Stimulated activated naive CD8-positive, alpha-beta T cell treated with anti-CD3 and anti-CD28 coated beads, Interleukin-15, Interleukin-2, amounts not matched to agents 100 U/mL and 50 U/mL, for 24 hours (primary cell): ENCODE measurements at regions not wholly inside any gene's neighbourhood (a gene's known extent, or its start where the extent isn't known, plus 50 kb on each side); places are given as distances from the start of the nearest gene placed in this dataset.
A peak's percentile ranks its signal among the peaks of the same experiment; 100 is the strongest.
"Not testable (repeated sequence)": the region's sequence is repeated elsewhere in the genome, so short reads cannot be mapped to it uniquely, and the experiment has no call there.

ENCODE experiments used
- ATAC-seq: fragments of 150-1000 bp; cut with Tn5 transposase; one replicate; pipeline ENCODE4 v1.10.0; 2021
- DNase-seq: peaks from one replicate; pipeline ENCODE4 v3.0.0; 2021

- DNase-seq (no peak), ATAC-seq (no peak)
Observed at GRCh38 chr1:229133811-229134210, 137.1 kb upstream of the RAB4A start.

- not testable (repeated sequence) for DNase-seq, ATAC-seq
Observed at GRCh38 chr1:229134381-229135217, 136.3 kb upstream of the RAB4A start.

- DNase-seq, result no peak
- no peak for ATAC-seq
Observed at GRCh38 chr1:229135773-229136172, 135.1 kb upstream of the RAB4A start.

GRCh38 chr1:229136822-229137221 lies 134.1 kb upstream of the RAB4A start:
- DNase-seq, result no peak
- no peak for ATAC-seq

GRCh38 chr1:229137271-229137670 lies 133.6 kb upstream of the RAB4A start:
- ATAC-seq (no peak), DNase-seq (no peak)

- DNase-seq (no peak), ATAC-seq (no peak)
Observed at GRCh38 chr1:229138058-229138457, 132.9 kb upstream of the RAB4A start.

GRCh38 chr1:229139331-229140118 lies 131.4 kb upstream of the RAB4A start:
- DNase-seq, result no peak
- ATAC-seq, result peak; percentile 64

- DNase-seq, result no peak
- no peak for ATAC-seq
Observed at GRCh38 chr1:229140119-229140396, 130.9 kb upstream of the RAB4A start.

DNA sequence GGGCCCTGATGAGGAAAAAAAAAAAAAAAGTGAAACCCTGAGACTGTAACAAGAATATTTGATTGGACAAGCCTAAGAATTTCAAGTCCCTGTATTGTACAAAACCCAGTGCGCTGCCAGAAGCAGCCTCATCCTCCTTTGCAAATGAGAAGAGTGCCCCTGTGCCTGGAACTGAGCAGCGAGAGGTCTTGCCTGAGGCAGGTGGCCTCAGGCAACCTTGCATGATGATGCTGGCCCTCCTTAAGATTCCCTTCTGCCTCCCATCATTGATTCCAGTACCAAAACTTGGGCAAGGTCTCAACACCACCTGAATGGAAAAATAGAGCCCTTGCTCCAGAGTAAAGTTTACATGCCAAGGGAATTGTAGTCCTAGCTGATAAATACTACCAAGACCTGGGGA lies 129.6 kb upstream of the RAB4A start:
- no peak for DNase-seq

GRCh38 chr1:229141689-229142377 lies 129.1 kb upstream of the RAB4A start:
- DNase-seq (no peak), ATAC-seq (no peak)

More for the DNA sequence above, 129.6 kb upstream of the RAB4A start:
- ATAC-seq, result no peak

- no peak for DNase-seq
- ATAC-seq, result no peak
Observed at GRCh38 chr1:229142471-229142870, 128.4 kb upstream of the RAB4A start.

- DNase-seq, result no peak
- no peak for ATAC-seq
Observed at GRCh38 chr1:229146647-229147046, 124.3 kb upstream of the RAB4A start.

- no peak for ATAC-seq
- DNase-seq, result no peak
Observed at GRCh38 chr1:229147072-229147471, 123.8 kb upstream of the RAB4A start.

DNA sequence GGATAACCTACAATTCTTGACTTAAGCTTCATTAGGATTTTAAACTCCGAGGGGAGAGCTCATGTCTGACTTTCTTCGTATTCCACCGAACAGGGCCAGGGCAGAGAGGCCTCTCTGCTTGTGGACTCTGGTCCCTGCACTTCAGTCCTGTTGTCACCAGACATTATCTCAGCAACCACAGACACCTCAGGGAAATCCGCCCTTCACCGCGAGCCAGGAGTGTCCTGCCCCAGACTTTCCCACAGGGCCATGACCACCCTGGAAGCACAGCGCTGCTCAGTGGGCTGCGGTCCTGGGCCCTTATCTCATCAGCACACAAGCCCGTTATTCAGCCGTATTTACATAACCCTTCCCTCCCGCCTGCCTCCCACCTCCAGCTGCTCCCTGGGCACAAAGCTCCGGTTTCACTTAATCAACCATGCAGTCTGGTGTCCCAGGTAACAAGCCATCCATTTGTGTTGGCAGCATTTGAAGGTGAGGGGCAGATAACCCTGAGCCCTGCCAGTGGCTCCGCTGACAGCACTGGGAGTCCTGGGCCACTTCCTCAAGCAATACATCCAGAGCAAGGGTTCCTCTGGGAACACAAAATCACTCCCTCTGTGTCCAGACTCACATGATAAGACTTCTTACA lies 122.8 kb upstream of the RAB4A start:
- DNase-seq (no peak), ATAC-seq (no peak)

DNA sequence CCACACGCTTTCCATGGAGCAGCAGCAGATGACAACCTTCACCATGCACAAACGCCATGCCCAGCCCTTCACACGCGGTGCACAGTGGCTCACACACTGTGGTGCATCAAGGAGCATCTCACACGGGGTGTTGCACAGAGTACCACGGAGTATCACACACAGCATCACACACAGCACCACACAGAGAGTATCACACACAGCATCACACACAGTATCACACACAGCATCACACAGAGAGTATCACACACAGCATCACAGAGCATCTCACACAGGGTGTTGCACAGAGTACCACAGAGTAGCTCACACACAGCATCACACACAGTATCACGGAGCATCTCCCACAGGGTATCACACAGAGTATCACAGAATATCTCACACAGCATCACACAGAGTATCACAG lies 122.2 kb upstream of the RAB4A start:
- peak; percentile 28 for ATAC-seq
- DNase-seq, result no peak

DNA sequence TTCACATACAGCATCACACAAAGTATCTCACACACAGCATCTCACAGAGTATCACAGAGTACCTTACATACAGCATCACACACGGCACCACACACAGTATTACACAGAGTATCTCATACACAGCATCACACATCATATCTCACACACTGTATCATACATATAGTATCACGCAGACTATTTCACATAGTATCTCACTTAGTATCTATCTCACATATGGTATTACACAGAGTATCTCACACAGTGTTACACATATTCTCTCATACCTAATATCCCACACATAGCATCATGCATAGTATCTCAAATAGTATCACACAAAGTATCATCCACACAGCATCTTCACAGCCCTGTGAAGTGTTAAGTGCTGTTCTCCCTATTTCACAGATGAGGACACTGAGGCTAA lies 121.5 kb upstream of the RAB4A start:
- ATAC-seq (no peak), DNase-seq (no peak)

DNA sequence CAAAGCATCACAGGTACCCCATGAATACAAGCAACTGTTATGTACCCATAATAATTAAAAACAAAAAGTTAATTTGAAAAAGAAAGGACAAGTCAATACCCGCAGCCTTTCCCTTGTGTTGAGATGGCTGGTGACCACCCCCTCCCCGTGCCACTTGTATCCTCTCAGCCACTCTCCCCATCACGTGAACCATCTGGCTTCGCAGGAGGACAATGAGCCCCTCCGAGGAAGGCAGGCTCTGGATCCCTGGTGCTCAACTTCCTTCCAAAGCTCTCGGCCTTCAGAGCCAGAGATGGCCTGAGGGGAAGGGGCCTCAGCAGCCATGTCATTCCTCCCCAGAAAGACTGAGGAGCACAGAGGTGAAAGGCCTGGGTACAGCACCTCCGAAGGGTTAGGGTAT lies 120.4 kb upstream of the RAB4A start:
- DNase-seq (no peak), ATAC-seq (no peak)

DNA sequence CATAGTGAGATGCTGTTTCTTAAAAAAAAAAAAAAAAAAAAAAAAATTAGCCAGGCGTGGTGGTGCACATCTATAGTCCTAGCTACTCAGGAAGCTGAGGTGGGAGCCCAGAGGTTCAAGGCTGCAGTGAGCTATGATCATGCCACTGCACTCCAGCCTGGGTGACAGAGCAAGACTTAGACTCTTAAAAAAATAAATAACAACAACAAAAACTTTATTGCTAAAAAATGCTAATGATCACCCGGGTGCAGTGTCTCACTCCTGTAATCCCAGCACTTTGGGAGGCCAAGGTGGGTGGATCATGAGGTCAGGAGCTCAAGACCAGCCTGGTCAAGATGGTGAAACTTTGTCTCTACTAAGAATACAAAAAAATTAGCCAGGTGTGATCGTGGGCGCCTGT lies 119.5 kb upstream of the RAB4A start:
- not testable (repeated sequence) for ATAC-seq, DNase-seq

- ATAC-seq (no peak), DNase-seq (no peak)
Observed at GRCh38 chr1:229152311-229152710, 118.6 kb upstream of the RAB4A start.

- no peak for ATAC-seq
- DNase-seq, result no peak
Observed at GRCh38 chr1:229153955-229154548, 116.9 kb upstream of the RAB4A start.

GRCh38 chr1:229154811-229155210 lies 116.1 kb upstream of the RAB4A start:
- ATAC-seq (no peak), DNase-seq (no peak)

DNA sequence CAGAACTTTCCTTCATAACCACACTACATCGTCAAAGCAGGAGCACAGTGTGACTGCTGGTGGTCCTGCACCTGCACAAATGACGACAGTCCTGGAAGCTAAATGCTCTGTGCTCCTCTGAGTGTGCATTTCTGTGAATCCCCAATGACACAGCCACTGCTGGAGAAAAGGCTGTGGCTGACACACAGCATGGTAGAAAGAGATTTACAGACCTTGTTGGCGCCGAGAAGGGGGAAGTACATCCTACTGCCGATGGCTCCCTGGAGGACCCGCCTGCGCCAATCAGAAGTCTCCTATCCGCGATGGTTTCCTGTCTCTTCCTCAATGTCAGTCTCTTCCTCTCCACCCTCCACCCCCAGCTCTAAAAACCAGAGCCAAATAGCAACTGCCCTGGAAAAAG lies 115.4 kb upstream of the RAB4A start:
- ATAC-seq (peak; percentile 77), DNase-seq (peak; percentile 26)
